DOHH2 (cell line): ENCODE measurements at regions not wholly inside any gene's neighbourhood (a gene's known extent, or its start where the extent isn't known, plus 50 kb on each side); places are given as distances from the start of the nearest gene placed in this dataset.
"Not testable (repeated sequence)": the region's sequence is repeated elsewhere in the genome, so short reads cannot be mapped to it uniquely, and the experiment has no call there.

Experiments
- CTCF ChIP-seq: fragments of 200-600 bp; sonication (generic); IDR thresholded peaks from one replicate; pipeline ENCODE4 v1.5.1; 2014; ENCODE audit warnings: antibody characterized with exemption, mild to moderate bottlenecking, low read depth, low read length; ENCODE audit not compliant: poor library complexity, severe bottlenecking
- EZH2phosphoT487 ChIP-seq: fragments of 200-600 bp; sonication (generic); IDR thresholded peaks from 2 replicates; pipeline ENCODE4 v1.6.1; 2017; ENCODE audit warnings: borderline replicate concordance, mild to moderate bottlenecking, antibody characterized with exemption, low read length, moderate library complexity, mixed read lengths

DNA sequence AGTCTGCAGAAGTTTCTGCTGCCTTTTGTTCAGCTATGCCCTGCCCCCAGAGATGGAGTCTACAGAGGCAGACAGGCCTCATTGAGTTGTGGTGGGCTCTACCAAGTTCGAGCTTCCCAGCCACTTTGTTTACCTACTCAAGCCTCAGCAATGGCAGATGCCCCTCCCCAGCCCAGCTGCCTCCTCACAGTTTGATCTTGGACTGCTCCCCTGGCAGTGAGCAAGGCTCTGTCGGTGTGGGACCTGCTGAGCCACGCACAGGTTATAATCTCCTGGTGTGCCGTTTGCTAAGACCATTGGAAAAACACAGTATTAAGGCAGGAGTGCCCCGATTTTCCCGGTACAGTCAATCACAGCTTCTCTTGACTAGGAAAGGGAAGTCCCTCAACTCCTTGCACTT is 221.0 kb upstream of the CNTNAP5 start:
- TF ChIP-seq EZH2phosphoT487, CTCF: not testable (repeated sequence)
